Prostate gland (tissue), 2 donors: ENCODE measurements at regions not wholly inside any gene's neighbourhood (a gene's known extent, or its start where the extent isn't known, plus 50 kb on each side); places are given as distances from the start of the nearest gene placed in this dataset.

Source experiments
- POLR2A ChIP-seq: fragments of 450-650 bp; IDR thresholded peaks from one replicate; pipeline ENCODE4 v1.6.1; 2016; ENCODE audit warnings: antibody characterized with exemption, mild to moderate bottlenecking
- TF ChIP-seq, protein P1 (sequence below), 4 experiments: fragments of 200-600 bp in 2 of 4; fragments of 450-650 bp in 2 of 4; sonication (generic) in 2 of 4; IDR thresholded peaks; 1 replicate in 3 of 4; 2 replicates in 1 of 4; pipeline ENCODE4 v1.5.1; 2016 to 2019; ENCODE audit warnings: antibody characterized with exemption in 4 of 4, mild to moderate bottlenecking in 2 of 4, moderate library complexity in 2 of 4

DNA sequence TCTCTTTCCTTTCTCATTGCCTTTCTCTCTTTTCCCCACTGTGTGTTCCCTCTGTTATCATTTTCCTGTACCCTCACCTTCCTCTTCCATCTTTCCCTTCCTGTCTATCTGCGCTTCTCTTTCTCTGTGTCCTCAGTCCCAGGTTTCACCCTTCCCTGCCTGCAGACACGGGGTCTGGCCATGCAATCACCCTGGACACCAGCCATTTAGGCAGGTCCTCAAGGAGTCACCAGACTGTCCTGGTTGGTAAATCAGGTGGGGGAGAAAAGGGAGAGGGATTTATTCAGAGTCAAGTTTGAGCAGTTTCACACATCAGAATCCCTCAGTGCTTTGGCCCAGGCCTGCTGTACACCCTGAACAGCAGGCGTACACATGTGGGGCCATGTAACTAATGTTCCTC, 169.3 kb downstream of the ANKRD30B start:
- TF ChIP-seq, protein P1, sequence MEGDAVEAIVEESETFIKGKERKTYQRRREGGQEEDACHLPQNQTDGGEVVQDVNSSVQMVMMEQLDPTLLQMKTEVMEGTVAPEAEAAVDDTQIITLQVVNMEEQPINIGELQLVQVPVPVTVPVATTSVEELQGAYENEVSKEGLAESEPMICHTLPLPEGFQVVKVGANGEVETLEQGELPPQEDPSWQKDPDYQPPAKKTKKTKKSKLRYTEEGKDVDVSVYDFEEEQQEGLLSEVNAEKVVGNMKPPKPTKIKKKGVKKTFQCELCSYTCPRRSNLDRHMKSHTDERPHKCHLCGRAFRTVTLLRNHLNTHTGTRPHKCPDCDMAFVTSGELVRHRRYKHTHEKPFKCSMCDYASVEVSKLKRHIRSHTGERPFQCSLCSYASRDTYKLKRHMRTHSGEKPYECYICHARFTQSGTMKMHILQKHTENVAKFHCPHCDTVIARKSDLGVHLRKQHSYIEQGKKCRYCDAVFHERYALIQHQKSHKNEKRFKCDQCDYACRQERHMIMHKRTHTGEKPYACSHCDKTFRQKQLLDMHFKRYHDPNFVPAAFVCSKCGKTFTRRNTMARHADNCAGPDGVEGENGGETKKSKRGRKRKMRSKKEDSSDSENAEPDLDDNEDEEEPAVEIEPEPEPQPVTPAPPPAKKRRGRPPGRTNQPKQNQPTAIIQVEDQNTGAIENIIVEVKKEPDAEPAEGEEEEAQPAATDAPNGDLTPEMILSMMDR (IDR thresholded peaks at IDR 0.05), result no peak
- no peak for TF ChIP-seq POLR2A
